ENCODE measurements at regions not wholly inside any gene's neighbourhood (a gene's known extent, or its start where the extent isn't known, plus 50 kb on each side); places are given as distances from the start of the nearest gene placed in this dataset.

GRCh38 chr13:78298657-78299056, 304.7 kb downstream of the POU4F1 start:
- no peak for DNase-seq (ENCODE audit: low read depth)
- no peak for TF ChIP-seq CTCF (IDR thresholded peaks at IDR 0.05; ENCODE audit: low read depth, low read length, missing control alignments)
- no peak overlapping the region for H3K4me3 ChIP-seq (ENCODE audit: low read depth, low read length)

- no peak for DNase-seq (ENCODE audit: low read depth)
- TF ChIP-seq CTCF (IDR thresholded peaks at IDR 0.05; ENCODE audit: low read depth, low read length, missing control alignments), result no peak
- no peak overlapping the region for H3K4me3 ChIP-seq (ENCODE audit: low read depth, low read length)
Observed at GRCh38 chr13:78286748-78287147, 316.6 kb downstream of the POU4F1 start.

GRCh38 chr13:78265098-78265497, 338.3 kb downstream of the POU4F1 start:
- no peak for TF ChIP-seq CTCF (IDR thresholded peaks at IDR 0.05; ENCODE audit: low read depth, low read length, missing control alignments)
- DNase-seq (ENCODE audit: low read depth), result no peak
- H3K4me3 ChIP-seq (ENCODE audit: low read depth, low read length), result no peak overlapping the region

GRCh38 chr13:78258304-78258703, 339.7 kb upstream of the EDNRB start:
- no peak for TF ChIP-seq CTCF (IDR thresholded peaks at IDR 0.05; ENCODE audit: low read depth, low read length, missing control alignments)
- no peak overlapping the region for H3K4me3 ChIP-seq (ENCODE audit: low read depth, low read length)
- DNase-seq (ENCODE audit: low read depth), result no peak

- no peak overlapping the region for H3K4me3 ChIP-seq (ENCODE audit: low read depth, low read length)
- no peak for TF ChIP-seq CTCF (IDR thresholded peaks at IDR 0.05; ENCODE audit: low read depth, low read length, missing control alignments)
- no peak for DNase-seq (ENCODE audit: low read depth)
Observed at GRCh38 chr13:78256484-78256883, 337.9 kb upstream of the EDNRB start.

- no peak for DNase-seq (ENCODE audit: low read depth)
- TF ChIP-seq CTCF (IDR thresholded peaks at IDR 0.05; ENCODE audit: low read depth, low read length, missing control alignments), result no peak
Observed at GRCh38 chr13:78254113-78254512, 335.5 kb upstream of the EDNRB start.

GRCh38 chr13:78247362-78247761, 328.7 kb upstream of the EDNRB start:
- no peak overlapping the region for H3K4me3 ChIP-seq (ENCODE audit: low read depth, low read length)
- no peak for TF ChIP-seq CTCF (IDR thresholded peaks at IDR 0.05; ENCODE audit: low read depth, low read length, missing control alignments)
- no peak for DNase-seq (ENCODE audit: low read depth)

More at GRCh38 chr13:78254113-78254512, 335.5 kb upstream of the EDNRB start:
- no peak overlapping the region for H3K4me3 ChIP-seq (ENCODE audit: low read depth, low read length)

All from GM12864 (cell line).